ENCODE measurements at regions not wholly inside any gene's neighbourhood (a gene's known extent, or its start where the extent isn't known, plus 50 kb on each side); places are given as distances from the start of the nearest gene placed in this dataset.
A peak's percentile ranks its signal among the peaks of the same experiment; 100 is the strongest.

GRCh38 chr6:90460051-90460450, 126.8 kb downstream of the MAP3K7 start:
- no peaks in the 10 kb centered on the region for H3K9me3 ChIP-seq (replicated peaks; ENCODE audit: insufficient read depth, low read length)
- no peak overlapping the region for H3K9ac ChIP-seq (ENCODE audit: low read length)
- no peak for DNase-seq
- H3K27ac ChIP-seq (ENCODE audit: low read length): no peak overlapping the region
- no peaks in the 10 kb centered on the region for H3K27me3 ChIP-seq (replicated peaks; ENCODE audit: insufficient read depth, low read length)
- no peak overlapping the region for H3K4me3 ChIP-seq (ENCODE audit: low read length)
- H3K9me2 ChIP-seq (replicated peaks; ENCODE audit: insufficient read depth, low read length): no peaks in the 10 kb centered on the region
- TF ChIP-seq EZH2 (optimal IDR thresholded peaks at IDR 0.05; ENCODE audit: low read depth, low read length): no peak
- TF ChIP-seq CTCF (IDR thresholded peaks at IDR 0.05; ENCODE audit: low read length): no peak
- TF ChIP-seq EZH2phosphoT487 (IDR thresholded peaks at IDR 0.05; ENCODE audit: low read length): no peak
- peaks cover 27% of the 10 kb centered on the region for H3K4me1 ChIP-seq (ENCODE audit: low read length)
- no peaks in the 10 kb centered on the region for H4K20me1 ChIP-seq (ENCODE audit: insufficient read depth, low read length)
- H3K79me2 ChIP-seq (ENCODE audit: low read length): no peaks in the 10 kb centered on the region
- no peak overlapping the region for H3K4me2 ChIP-seq (ENCODE audit: low read depth, low read length)
- H2AFZ ChIP-seq (ENCODE audit: low read length): no peak overlapping the region
- H3K36me3 ChIP-seq (replicated peaks; ENCODE audit: insufficient read depth, low read length): no peaks in the 10 kb centered on the region
- H3F3A ChIP-seq (ENCODE audit: insufficient read depth, low read length): no peaks in the 10 kb centered on the region

GRCh38 chr6:90459225-90459758, 127.6 kb downstream of the MAP3K7 start:
- Histone ChIP-seq H4K20me1 (ENCODE audit: insufficient read depth, low read length) (no peaks in the 10 kb centered on the region), H3K79me2 (ENCODE audit: low read length) (no peaks in the 10 kb centered on the region), H2AFZ (ENCODE audit: low read length) (no peak overlapping the region), H3K36me3 (replicated peaks; ENCODE audit: insufficient read depth, low read length) (no peaks in the 10 kb centered on the region), H3K9me3 (replicated peaks; ENCODE audit: insufficient read depth, low read length) (no peaks in the 10 kb centered on the region), H3K27ac (ENCODE audit: low read length) (no peak overlapping the region), H3K4me2 (ENCODE audit: low read depth, low read length) (no peak overlapping the region), H3K9me2 (replicated peaks; ENCODE audit: insufficient read depth, low read length) (no peaks in the 10 kb centered on the region), H3K4me1 (ENCODE audit: low read length) (peaks cover 29% of the 10 kb centered on the region), H3K9ac (ENCODE audit: low read length) (no peak overlapping the region), H3K4me3 (ENCODE audit: low read length) (no peak overlapping the region), H3F3A (ENCODE audit: insufficient read depth, low read length) (no peaks in the 10 kb centered on the region), H3K27me3 (replicated peaks; ENCODE audit: insufficient read depth, low read length) (no peaks in the 10 kb centered on the region)
- TF ChIP-seq CTCF (IDR thresholded peaks at IDR 0.05; ENCODE audit: low read length) (no peak), EZH2 (optimal IDR thresholded peaks at IDR 0.05; ENCODE audit: low read depth, low read length) (no peak), EZH2phosphoT487 (IDR thresholded peaks at IDR 0.05; ENCODE audit: low read length) (no peak)
- DNase-seq: no peak

- H2AFZ ChIP-seq (ENCODE audit: low read length): peak overlapping the region; percentile 33; the same call in 1 of the 2 replicates
- no peaks in the 10 kb centered on the region for H3K27me3 ChIP-seq (replicated peaks; ENCODE audit: insufficient read depth, low read length)
- no peak for DNase-seq
- H3K9me3 ChIP-seq (replicated peaks; ENCODE audit: insufficient read depth, low read length): no peaks in the 10 kb centered on the region
- H3K36me3 ChIP-seq (replicated peaks; ENCODE audit: insufficient read depth, low read length): no peaks in the 10 kb centered on the region
- peaks cover 29% of the 10 kb centered on the region for H3K4me1 ChIP-seq (ENCODE audit: low read length)
- H4K20me1 ChIP-seq (ENCODE audit: insufficient read depth, low read length): no peaks in the 10 kb centered on the region
- H3K9me2 ChIP-seq (replicated peaks; ENCODE audit: insufficient read depth, low read length): no peaks in the 10 kb centered on the region
- no peak overlapping the region for H3K4me3 ChIP-seq (ENCODE audit: low read length)
- TF ChIP-seq EZH2phosphoT487 (IDR thresholded peaks at IDR 0.05; ENCODE audit: low read length) (no peak), EZH2 (optimal IDR thresholded peaks at IDR 0.05; ENCODE audit: low read depth, low read length) (no peak), CTCF (IDR thresholded peaks at IDR 0.05; ENCODE audit: low read length) (no peak)
- no peaks in the 10 kb centered on the region for H3K79me2 ChIP-seq (ENCODE audit: low read length)
- H3K4me2 ChIP-seq (ENCODE audit: low read depth, low read length): peak overlapping the region; percentile 10; the same call in 1 of the 2 replicates
- H3K9ac ChIP-seq (ENCODE audit: low read length): no peak overlapping the region
- H3K27ac ChIP-seq (ENCODE audit: low read length): no peak overlapping the region
- no peaks in the 10 kb centered on the region for H3F3A ChIP-seq (ENCODE audit: insufficient read depth, low read length)
Observed at GRCh38 chr6:90458353-90459224, 128.3 kb downstream of the MAP3K7 start.

All from MM.1S (cell line).